Stimulated activated CD8-positive, alpha-beta memory T cell treated with anti-CD3 and anti-CD28 coated beads, Interleukin-4, amount 100 ng/mL, for 4 hours (primary cell): ENCODE measurements at regions not wholly inside any gene's neighbourhood (a gene's known extent, or its start where the extent isn't known, plus 50 kb on each side); places are given as distances from the start of the nearest gene placed in this dataset.

Source experiments
- DNase-seq, 2 donors: peaks; one replicate each; pipeline ENCODE4 v3.0.0-alpha.2; 2020; ENCODE audit warnings: low read depth in 2 of 2, low spot score in 1 of 2

- no peak for DNase-seq
Measured at GRCh38 chr11:103850419-103851165, 185.8 kb upstream of the DDI1 start.

- no peak for DNase-seq
Measured at GRCh38 chr11:103851166-103851651, 185.2 kb upstream of the DDI1 start.
